Urinary bladder (tissue), 3 donors: ENCODE measurements at regions not wholly inside any gene's neighbourhood (a gene's known extent, or its start where the extent isn't known, plus 50 kb on each side); places are given as distances from the start of the nearest gene placed in this dataset.

ENCODE experiments used
- DNase-seq: peaks from one replicate; pipeline ENCODE4 v3.0.0-alpha.2; 2015; ENCODE audit errors: extremely low spot score
- H3K27ac ChIP-seq: one replicate; pipeline ENCODE4 v1.5.1; 2013; ENCODE audit warnings: low read depth, mild to moderate bottlenecking, moderate library complexity
- H3K36me3 ChIP-seq: one replicate; pipeline ENCODE4 v1.6.1; 2013; ENCODE audit warnings: mild to moderate bottlenecking, moderate library complexity; ENCODE audit not compliant: insufficient read depth
- H3K4me1 ChIP-seq: one replicate; pipeline ENCODE4 v1.6.1; 2013; ENCODE audit warnings: mild to moderate bottlenecking, moderate library complexity; ENCODE audit not compliant: insufficient read depth
- H3K4me3 ChIP-seq: one replicate; pipeline ENCODE4 v1.5.1; 2013; ENCODE audit warnings: low read depth, low read length
- WGBS: extraction: QIAGEN DNeasy Blood & Tissue Kit; methylation state at CpG from one replicate; pipeline ENCODE4 v1.1.7; 2013; 5-methylcytosine and 5-hydroxymethylcytosine counted together
- donor health status: healthy with polysubstance abuse.
- donor health status: healthy.

DNA sequence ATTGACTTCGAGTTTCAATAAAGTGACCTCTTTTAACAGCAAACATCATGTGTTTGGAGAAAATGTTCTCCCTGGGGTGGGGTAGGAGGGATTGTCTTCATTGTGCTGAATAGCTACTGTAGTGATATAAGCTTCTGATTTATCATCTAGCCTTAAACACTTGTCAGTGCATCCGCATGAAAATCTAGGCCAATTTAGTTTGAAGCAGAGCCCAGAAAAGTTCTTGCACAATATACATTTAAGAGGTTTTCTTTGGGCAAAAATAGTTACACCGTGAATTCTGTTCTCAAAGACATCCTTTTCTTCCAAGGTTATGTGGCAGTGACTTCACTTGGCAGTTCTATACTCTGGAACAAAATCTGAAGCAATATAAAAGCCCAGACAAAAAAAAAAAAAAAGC is 136.0 kb upstream of the IFNG-AS1 start:
- Histone ChIP-seq H3K36me3 (no peaks in the 10 kb centered on the region), H3K4me3 (no peak overlapping the region), H3K27ac (no peak overlapping the region), H3K4me1 (peaks cover 2% of the 10 kb centered on the region)
- no peak for DNase-seq
- 35% methylated on average over 3 of the region's 3 CpGs for WGBS

DNA sequence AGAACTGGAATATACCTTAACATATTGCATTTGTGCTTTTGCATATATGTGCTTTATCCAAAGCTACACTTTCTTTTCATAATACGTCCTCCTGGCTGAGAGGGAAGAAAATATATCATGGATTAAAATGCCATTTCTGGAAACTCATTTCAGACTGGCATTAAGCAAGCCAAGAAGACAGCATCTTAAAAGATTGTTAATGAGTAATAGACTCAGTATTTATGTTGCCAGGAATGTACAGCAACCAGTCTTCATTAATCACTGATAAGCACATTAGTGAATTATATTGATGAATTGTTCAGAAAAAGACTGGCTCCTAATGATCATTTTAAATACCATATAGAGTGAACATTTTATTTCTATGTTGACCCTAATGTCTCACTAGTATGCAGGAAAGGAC is 134.9 kb upstream of the IFNG-AS1 start:
- no peak overlapping the region for H3K27ac ChIP-seq
- WGBS: 55% methylated on average over 1 of the region's 1 CpG
- H3K36me3 ChIP-seq: no peaks in the 10 kb centered on the region
- peaks cover 2% of the 10 kb centered on the region for H3K4me1 ChIP-seq
- no peak overlapping the region for H3K4me3 ChIP-seq
- DNase-seq: no peak

DNA sequence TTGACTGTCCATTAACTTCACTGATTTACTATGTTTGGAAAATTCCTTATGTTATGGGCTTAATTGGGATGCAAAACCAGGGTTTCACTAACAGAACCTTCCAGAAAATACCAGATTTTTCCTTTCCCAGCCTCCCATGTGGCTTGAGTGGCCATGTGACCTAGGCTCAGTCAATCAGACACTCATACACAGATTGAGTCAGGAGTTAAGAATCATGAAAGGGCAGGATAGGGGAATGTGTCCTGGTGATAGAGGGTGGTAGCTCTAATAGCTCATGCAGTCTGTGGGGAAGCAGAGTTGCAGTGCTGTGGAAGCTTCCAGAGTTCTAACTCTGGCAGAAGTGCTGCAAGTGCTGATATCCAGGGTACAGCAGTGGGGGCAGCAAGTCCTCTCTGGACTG is 134.1 kb upstream of the IFNG-AS1 start:
- H3K4me1 ChIP-seq: peaks cover 2% of the 10 kb centered on the region
- H3K27ac ChIP-seq: no peak overlapping the region
- H3K4me3 ChIP-seq: no peak overlapping the region
- DNase-seq: no peak
- H3K36me3 ChIP-seq: no peaks in the 10 kb centered on the region

GRCh38 chr12:67871231-67871630 is 118.0 kb upstream of the IFNG-AS1 start:
- DNase-seq: no peak
- no peaks in the 10 kb centered on the region for H3K36me3 ChIP-seq
- no peaks in the 10 kb centered on the region for H3K4me1 ChIP-seq
- 80% methylated on average over 4 of the region's 4 CpGs for WGBS
- no peak overlapping the region for H3K4me3 ChIP-seq
- no peak overlapping the region for H3K27ac ChIP-seq

GRCh38 chr12:67873355-67873754 is 115.9 kb upstream of the IFNG-AS1 start:
- Histone ChIP-seq H3K4me3 (no peak overlapping the region), H3K4me1 (no peaks in the 10 kb centered on the region), H3K36me3 (no peaks in the 10 kb centered on the region), H3K27ac (no peak overlapping the region)
- DNase-seq: no peak
- 86% methylated on average over 1 of the region's 1 CpG for WGBS

- Histone ChIP-seq H3K36me3 (no peaks in the 10 kb centered on the region), H3K27ac (no peak overlapping the region), H3K4me1 (no peaks in the 10 kb centered on the region), H3K4me3 (no peak overlapping the region)
- no peak for DNase-seq
Measured at GRCh38 chr12:67876305-67876915, 112.8 kb upstream of the IFNG-AS1 start.

DNA sequence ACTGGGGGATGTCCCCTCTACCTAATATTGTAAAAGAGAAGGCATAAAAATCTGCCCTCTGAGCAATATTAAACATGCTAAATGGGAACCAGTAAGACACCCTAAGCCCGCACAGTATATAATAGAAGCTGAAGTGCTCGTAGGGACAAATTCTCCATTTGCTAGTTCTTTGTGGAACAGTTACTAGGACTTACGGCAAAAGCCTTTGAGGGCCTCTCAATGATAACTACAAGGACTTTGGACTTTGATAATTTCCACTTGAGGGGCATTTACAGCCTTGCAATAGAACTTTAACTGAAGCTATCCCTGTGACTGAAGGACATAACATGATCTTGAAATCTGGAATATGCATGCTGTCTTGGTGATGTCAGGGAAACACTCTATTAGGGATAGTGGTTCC is 111.5 kb upstream of the IFNG-AS1 start:
- Histone ChIP-seq H3K27ac (no peak overlapping the region), H3K36me3 (no peaks in the 10 kb centered on the region), H3K4me3 (no peak overlapping the region), H3K4me1 (no peaks in the 10 kb centered on the region)
- WGBS: 94% methylated on average over 3 of the region's 3 CpGs
- no peak for DNase-seq

GRCh38 chr12:67879937-67880336 is 109.3 kb upstream of the IFNG-AS1 start:
- 78% methylated on average over 5 of the region's 5 CpGs for WGBS
- Histone ChIP-seq H3K4me3 (no peak overlapping the region), H3K4me1 (no peaks in the 10 kb centered on the region), H3K27ac (no peak overlapping the region), H3K36me3 (no peaks in the 10 kb centered on the region)
- no peak for DNase-seq

DNA sequence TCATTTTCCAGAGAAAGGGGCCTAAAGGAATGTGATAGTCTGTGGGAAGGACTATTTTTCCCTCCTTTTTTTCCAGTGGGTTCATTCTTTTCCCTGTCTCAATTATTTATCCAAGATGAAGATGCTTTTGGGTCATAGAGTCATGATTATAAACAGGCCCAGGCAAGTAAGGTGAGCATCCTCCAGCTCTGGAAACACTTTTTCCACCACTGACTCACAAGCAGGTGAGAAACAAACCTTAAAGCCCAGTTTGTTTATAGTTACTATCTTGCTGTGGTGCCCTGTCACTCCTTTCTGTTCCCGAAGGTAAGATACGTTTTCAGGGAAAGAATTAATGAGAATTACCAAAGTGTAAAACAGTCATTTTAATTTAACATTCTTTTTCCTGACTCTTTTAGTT is 107.7 kb upstream of the IFNG-AS1 start:
- no peak overlapping the region for H3K4me3 ChIP-seq
- H3K27ac ChIP-seq: no peak overlapping the region
- no peaks in the 10 kb centered on the region for H3K4me1 ChIP-seq
- DNase-seq: no peak
- no peaks in the 10 kb centered on the region for H3K36me3 ChIP-seq
- WGBS: 74% methylated on average over 2 of the region's 2 CpGs

DNA sequence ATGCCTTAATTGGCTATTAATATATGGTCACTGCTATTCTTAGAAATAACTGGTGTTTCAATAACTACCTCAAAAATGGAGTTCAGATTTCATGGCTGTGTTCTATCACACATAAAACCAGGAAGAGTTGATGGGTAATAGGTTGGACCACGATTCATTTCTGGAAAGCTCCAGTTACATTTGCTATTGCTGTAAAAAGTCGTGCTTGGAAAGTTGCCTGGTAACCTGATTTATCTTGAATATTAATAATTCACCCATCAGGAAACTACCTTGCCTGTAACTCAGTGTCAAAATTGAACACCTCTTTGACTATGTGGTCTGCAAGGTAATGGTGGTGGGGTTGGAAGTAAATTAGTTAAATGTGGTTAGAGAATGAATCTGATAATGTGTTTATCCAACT is 104.7 kb upstream of the IFNG-AS1 start:
- 15% methylated on average over 2 of the region's 2 CpGs for WGBS

DNA sequence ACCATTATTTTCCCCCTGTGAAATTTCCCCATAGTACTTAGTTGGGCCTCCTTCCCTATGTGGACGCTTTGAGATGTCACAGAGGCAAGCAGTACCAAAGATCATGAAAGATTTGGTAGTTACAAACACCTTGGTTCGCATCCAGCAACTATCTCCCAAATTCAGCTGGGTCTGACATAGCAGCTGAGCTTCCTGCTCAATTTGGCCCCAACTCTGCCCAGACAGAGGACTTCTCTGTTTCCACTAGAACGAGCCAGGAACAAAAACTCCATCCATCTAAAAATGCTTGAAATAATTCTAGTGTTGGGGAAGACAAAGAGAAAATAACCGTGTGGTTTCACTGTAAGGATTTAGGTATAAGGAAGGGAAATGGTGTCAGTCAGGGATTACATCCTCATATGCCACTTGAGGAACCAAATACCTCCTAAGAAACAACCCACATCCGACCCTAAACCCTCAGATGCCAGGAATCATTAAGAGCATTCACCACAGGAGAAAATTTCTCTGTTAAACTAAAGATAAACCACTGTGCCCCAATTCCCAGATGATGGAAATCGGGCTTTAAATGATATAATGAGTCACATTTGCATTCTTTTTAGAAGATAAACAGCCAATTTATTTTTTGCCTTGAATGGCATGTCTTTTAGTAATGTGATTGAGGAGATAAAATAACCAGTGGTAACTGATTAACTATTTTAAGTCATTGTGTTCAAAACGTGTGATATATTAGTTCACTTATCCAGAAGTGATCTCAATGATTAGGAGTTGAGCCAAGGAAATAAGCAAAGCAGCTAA is 103.7 kb upstream of the IFNG-AS1 start:
- Histone ChIP-seq H3K4me3 (no peak overlapping the region), H3K27ac (no peak overlapping the region), H3K36me3 (no peaks in the 10 kb centered on the region), H3K4me1 (no peaks in the 10 kb centered on the region)
- WGBS: 45% methylated on average over 7 of the region's 7 CpGs
- DNase-seq: no peak

More for the DNA sequence above, 104.7 kb upstream of the IFNG-AS1 start:
- DNase-seq: no peak
- Histone ChIP-seq H3K4me3 (no peak overlapping the region), H3K4me1 (no peaks in the 10 kb centered on the region), H3K27ac (no peak overlapping the region), H3K36me3 (no peaks in the 10 kb centered on the region)

GRCh38 chr12:67887065-67887464 is 102.2 kb upstream of the IFNG-AS1 start:
- H3K36me3 ChIP-seq: no peaks in the 10 kb centered on the region
- H3K4me1 ChIP-seq: no peaks in the 10 kb centered on the region
- H3K4me3 ChIP-seq: no peak overlapping the region
- H3K27ac ChIP-seq: no peak overlapping the region
- DNase-seq: no peak

DNA sequence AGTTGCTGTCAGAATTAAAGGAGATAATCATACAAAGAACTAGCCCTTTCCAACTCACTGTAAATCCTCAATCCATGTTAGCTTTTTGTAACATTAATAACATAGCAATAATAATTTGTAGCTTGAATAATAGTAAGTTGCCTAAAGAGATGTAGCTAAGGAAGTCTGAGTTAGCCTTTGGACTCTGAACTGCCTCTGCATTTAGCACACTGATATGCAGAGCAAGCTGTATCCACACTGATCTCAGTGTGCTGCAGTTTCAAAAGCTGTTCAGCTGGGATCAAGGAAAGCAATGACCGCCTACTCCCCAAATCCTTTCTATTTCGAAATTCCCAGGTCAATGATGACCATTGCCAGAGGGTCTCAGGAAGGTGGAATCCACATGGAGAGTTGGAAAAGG is 99.3 kb upstream of the IFNG-AS1 start:
- Histone ChIP-seq H3K36me3 (no peaks in the 10 kb centered on the region), H3K4me1 (no peaks in the 10 kb centered on the region), H3K27ac (no peak overlapping the region), H3K4me3 (no peak overlapping the region)
- 97% methylated on average over 2 of the region's 2 CpGs for WGBS
- no peak for DNase-seq

DNA sequence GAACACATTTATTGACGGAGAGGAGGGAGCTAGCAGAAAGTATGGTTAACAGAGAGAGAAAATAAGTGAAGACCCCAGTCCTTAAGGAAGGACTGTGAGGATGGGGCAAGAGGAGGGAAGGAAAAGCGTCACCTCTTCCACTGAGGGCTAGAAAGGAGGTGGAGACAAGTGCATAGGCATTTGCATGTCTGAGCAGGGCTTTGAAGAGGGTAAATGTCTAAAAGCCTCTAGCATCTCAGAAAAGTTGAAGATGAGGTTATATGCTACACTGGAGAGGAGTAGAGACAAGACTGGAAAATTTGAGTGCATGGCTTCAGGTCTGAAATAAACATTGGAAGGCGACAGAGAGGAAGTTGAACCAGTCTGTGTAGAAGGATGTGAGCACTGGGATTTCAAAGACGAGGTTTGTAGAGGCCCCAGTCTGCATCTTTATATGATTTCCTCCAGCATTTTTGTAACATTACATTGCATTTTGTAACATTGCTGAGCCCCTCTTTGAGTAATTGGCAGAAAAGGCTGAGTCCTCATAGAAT is 98.5 kb upstream of the IFNG-AS1 start:
- WGBS: 66% methylated on average over 4 of the region's 4 CpGs
- DNase-seq: no peak
- Histone ChIP-seq H3K4me1 (no peaks in the 10 kb centered on the region), H3K36me3 (no peaks in the 10 kb centered on the region), H3K4me3 (no peak overlapping the region), H3K27ac (no peak overlapping the region)
